Islet precursor cell (in vitro differentiated cells): ENCODE measurements at regions not wholly inside any gene's neighbourhood (a gene's known extent, or its start where the extent isn't known, plus 50 kb on each side); places are given as distances from the start of the nearest gene placed in this dataset.

ENCODE experiments used
- DNase-seq: peaks from one replicate; pipeline ENCODE4 v3.0.0-alpha.2; 2018

GRCh38 chr10:130728531-130729215 lies 582.8 kb downstream of the TCERG1L start:
- DNase-seq = no peak

- peak; percentile 16 for DNase-seq
These were observed 581.6 kb downstream of the TCERG1L start for GRCh38 chr10:130729876-130730275.

GRCh38 chr10:130737186-130737585 lies 574.3 kb downstream of the TCERG1L start:
- DNase-seq = no peak

- DNase-seq = peak; percentile 64
These were observed 573.9 kb downstream of the TCERG1L start for GRCh38 chr10:130737621-130738020.

DNA sequence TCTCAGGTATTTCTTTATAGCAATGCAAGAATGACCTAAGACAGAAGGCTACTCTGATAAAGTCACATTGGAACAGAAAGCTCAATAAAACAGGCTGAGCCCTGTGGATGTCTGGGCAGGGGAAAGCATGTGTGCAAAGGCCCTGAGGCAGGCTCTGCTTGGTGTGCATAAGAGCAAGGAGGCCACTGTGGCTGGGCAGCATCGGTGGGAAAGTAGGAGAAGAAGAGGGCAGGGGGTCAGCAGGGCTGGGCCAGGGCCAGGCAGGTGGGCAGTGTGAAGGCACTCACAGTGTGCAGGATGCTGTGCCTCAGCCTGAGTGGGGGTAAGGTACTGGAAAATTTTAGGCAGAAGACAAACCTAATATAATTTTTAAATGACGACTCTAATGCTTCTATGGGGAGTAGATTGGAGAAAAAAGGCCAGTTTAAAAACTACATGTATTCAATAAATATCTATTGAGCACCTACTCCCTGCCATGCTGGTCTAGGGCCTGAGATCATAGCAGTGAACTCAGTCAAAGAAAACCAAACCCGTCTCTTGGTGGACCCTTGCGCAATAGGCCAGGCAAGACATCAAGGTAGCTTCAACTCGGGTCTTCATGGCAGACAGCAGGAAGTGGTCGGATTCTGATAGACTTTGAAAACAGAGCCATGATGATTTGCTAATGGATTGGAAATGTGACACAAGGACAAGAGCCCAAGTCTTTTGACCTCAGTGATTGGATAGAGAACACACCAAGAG lies 572.3 kb downstream of the TCERG1L start:
- peak; percentile 15 for DNase-seq

DNA sequence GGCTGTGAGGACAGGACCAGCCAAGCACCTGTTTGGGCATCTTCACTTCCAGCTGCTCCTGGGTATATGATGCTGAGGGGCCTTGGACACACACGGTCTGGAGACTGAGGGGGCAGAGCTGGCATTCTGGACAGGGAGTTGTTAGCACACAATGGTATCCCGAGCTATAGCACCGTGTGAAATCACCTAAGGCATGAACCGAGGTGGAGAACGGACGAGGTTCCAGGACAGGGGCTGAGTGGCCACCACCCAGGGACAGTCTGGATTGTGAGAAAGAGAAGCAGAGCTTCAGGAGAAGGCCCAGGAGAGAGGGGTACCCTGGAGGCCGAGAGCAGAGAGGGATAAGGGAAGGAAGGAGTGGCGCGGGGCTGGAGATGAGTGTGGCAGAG lies 571.8 kb downstream of the TCERG1L start:
- DNase-seq = peak; percentile 15

DNA sequence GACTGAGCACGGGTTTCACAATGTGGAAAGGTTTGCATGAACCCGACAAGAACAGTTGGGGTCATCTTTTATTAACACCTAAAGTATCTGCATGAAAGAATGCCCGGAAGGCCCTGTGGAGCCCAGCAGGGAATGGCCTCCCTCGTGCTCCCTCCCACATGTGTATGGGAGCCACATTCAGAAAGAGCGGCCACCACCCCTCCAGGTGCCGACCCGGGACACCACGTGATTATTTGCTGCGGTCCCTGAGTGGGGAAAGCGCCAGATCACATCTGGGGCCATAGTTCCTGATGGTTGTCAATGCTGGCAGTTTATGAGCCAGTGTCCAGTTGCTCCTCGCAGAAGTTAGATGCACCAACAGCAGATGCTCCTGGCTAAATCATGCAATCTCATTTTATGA lies 571.4 kb downstream of the TCERG1L start:
- DNase-seq = peak; percentile 45

DNA sequence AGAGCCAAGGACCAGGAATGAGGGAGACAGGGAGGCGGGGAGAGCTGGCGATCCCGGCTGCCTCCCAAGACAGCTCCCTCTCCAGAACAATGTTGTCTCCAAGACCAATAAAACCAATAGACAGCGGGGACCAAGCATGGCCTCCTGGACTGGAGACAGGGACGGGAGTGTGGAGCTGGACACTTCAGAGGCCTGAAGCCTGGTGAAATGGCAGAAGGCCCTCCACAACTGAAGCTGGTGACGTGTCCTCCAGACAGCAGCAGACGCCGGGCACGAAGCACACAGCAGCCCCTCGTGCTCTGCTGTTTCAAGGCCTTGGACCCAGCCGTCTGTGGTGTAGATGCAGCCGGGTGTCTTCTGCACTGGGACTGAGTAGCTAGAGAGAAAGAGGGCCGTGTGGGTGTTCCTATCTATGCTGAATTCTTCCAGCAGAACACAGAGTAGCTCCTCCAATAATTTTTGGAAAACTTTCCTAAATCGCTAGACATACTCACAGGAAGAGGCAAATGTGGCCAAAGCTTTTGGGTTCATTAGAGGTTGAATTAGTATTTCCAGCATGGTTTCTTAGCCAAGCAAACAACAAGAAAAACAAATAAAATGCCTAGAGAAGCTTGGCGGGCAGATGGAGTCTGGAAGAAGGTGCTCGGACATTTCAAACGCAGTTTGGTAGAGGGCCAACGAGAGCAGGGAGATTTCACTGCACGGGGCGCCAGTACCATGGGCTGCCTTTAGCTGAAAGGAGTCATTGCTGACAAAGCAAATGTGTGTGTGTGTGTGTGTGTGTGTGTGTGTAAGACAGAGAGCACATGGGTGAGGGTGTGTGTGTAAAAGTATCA lies 570.4 kb downstream of the TCERG1L start:
- peak; percentile 26 for DNase-seq

DNA sequence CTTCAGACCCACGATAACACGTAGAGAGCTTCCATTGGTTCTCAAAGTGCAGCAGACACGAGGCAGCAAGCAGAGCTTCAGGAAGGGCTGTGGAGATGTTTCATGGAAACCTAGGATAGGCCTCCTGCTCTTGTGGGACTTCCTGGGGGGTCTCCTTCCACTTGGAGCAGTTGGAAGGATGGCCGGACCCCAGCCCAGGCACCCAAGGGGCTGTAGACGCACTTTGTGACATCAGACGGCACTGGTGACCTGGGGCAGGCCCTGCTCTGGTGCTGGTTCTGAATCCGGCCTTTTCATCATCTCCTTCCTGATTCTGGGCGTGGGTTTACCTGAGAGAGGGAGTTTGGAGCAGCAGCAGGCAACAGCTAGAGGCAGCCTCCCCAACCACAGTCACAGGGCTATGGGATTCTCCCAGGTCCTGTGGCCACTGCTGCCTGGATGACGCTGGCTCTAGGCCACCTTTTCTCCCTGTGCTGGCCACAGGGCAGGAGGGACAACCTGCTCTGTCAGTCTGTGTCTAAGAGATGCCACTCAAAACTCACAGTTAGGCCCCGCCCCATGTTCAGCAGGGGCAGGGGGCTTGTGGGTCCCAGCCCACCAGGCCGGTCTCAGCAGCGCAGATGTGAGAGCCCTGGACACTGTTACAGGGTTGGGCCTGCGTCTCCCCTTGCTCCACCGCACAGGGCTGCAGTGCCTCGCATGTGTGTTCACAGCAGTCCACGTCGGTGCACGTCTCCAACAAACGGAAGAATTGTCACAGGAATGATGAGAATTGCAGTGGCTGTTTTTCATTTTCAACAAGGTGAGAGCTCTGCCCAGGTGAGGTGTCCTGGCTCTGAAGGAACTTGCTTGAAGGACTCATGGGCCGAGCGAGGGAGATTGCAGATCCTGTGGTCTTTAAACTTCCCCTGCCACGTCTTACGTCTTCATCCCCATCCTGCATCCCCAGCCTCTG lies 569.3 kb downstream of the TCERG1L start:
- DNase-seq = peak; percentile 39

GRCh38 chr10:130742941-130743675 lies 568.4 kb downstream of the TCERG1L start:
- peak; percentile 62 for DNase-seq

- peak; percentile 37 for DNase-seq
These were observed 567.7 kb downstream of the TCERG1L start for GRCh38 chr10:130743751-130744271.

DNA sequence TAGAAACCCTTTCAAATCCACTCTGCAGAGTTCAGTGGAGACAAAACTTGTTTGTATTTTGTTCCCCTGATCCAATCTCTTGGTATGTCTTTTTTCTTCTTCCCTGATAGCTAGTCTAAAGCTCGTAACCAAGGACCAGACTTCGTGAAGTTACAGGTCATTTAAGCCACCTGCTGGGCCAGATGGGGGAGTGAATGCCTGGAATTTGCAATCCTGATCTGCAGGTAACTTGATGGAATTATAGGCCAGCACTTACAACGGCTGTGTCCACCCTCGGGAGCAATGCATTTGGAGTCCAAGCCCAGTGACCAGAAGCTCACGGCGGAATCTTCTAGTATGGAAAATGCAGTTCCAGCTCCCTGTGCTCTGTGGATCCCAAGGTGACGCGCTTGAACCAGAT lies 566.9 kb downstream of the TCERG1L start:
- peak; percentile 55 for DNase-seq

DNA sequence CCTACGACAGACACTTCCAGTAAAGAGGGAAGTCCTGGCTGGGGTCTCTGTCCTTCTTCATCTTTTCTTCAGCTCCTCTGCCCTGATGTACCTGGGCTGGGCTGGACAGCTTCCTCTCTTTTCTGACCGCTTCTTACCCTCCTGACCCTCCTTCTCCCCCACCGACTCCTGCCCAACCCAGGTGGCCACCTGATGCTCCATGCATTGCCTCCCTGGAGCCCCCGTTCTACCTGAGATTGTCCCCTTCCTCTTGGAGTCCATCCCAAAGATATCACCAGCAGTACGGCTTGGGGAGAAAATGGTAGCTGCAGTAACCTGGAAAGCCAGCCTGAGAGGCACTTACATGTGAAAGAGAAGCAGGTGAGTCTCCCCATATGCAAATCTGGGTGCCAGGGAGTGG lies 566.3 kb downstream of the TCERG1L start:
- peak; percentile 33 for DNase-seq

DNA sequence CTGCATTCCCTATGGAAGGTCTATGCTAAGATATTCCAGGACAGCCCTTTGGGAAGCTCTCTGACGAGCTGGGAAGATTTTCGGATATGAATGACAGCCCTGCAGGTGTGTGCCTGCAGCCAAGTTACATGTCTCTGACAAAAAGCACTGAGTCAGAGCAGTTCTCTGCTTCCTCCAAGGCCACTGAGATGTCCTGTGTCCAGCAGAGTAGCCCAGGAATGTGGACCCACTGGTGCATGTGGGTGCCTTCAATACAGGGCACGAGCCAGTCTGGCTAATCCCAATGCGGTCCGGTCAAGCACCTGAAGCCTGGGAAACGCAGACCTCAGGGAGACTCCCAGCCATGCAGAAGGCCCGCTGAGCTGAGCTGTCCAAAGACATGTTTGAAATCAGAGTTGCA lies 565.7 kb downstream of the TCERG1L start:
- peak; percentile 45 for DNase-seq

DNA sequence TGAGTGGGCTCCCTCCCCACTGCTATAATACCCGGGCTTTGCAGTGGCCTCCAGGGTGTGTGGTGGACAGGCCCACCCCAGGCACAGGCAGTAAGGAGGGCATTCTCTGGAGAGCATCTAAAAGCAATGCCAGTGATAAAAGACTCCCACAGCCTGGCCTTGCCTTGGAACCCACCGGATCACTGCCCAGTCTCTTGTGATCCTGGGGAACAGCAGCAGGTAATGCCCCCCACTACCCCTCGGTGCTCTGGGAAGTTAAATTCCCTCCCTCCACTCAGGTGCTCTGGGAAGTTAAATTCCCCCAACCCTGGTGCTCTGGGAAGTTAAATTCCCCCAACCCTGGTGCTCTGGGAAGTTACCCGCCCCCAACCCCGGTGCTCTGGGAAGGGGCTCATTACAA lies 565.2 kb downstream of the TCERG1L start:
- DNase-seq = no peak

GRCh38 chr10:130747356-130747755 lies 564.2 kb downstream of the TCERG1L start:
- peak; percentile 38 for DNase-seq

DNA sequence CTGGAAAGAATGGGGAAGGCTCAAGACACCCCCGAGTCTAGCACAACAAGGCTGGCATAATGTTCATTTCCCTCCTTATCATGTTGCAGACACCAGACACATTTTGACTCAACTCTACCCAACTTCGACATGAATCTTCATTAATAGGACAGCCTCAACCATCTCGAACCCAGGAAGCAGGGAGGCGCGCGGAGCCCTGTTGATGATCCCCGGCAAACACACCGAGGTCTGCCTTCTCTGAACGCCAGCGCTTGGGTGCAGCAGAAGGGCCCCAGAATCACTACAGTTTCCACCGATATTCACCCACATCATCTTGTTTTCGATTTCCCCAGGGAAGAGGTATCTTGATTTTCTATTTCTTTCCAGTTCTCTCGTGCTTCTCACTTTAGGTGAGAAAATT lies 563.6 kb downstream of the TCERG1L start:
- DNase-seq = peak; percentile 23

DNA sequence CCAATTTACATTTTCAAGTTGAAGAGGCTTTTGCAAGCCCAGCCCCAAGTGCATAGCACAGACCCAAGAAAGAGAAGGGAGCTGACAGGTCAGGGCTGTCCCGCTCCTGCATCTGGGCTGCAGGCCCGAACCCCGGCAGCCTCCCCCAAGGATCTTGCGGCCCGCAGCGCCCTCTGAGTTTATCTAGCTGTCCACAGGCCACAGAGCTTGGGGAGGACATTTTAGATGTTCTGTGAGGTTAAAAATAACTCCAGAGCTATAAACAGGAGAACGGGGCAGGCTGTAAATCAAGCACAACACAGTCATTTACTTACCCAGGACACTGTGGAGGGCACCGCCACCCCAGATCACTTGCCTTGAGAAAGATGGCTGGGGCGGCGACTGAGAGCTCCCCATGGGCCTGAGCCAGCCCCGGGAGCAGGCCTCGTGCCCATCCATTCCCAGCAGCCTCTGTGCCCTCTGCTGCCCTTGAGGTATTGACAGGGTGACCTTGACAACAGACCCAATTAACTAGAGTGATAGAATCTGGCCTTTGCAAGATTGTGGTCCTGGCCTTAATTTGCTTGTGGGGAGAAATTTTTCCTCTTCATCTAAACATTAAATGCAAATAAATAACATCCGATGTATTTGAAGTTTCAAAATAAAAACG lies 563.0 kb downstream of the TCERG1L start:
- DNase-seq = peak; percentile 46

GRCh38 chr10:130749911-130750310 lies 561.6 kb downstream of the TCERG1L start:
- peak; percentile 36 for DNase-seq

DNA sequence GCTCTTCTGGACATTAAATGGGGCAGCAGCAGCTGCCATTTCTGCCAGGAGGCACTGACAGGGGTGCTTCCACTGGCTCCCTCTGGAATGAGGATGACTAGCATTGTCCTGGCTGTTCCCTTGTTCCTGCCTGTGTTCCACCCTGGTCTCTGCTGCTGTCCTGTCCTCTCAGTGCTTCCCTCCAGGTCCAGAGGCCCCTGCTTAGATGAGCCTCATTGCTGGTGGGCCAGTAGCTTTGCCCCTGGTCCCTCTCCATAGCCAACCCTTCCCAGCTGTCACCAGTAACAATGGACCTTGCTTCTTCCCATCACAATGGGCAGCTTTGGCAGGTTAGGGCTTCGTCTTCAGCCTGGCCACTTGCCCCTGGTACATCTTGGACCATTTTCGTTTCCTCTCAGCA lies 561.1 kb downstream of the TCERG1L start:
- DNase-seq = peak; percentile 30
